ENCODE measurements at regions not wholly inside any gene's neighbourhood (a gene's known extent, or its start where the extent isn't known, plus 50 kb on each side); places are given as distances from the start of the nearest gene placed in this dataset.

DNA sequence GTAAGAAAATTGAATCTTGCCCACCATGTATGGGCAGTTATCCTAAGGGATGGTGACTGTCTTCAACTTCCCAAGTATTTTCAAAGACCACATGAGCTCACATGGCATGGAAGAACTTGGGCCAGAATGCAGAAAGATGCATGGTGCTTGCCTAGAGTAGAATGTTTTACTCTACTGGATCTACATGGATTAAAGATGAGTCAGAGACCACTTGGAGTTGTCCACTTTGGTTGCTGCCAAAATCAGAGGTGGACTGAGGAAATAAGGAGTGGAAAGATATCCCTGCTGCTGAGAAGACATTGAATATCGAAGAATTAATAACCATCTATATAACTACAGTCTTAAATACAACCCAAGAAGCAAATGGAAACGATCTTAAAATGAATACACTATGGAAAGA, 498.1 kb downstream of the NLGN4X start:
- WGBS: 27% methylated on average over 2 of the region's 2 CpGs
- DNase-seq (ENCODE audit: low spot score): no peak
- H3K27me3 ChIP-seq (ENCODE audit: control insufficient read depth in 4 of 4, insufficient read depth in 4 of 4, low read length in 3 of 4): no peaks in the 10 kb centered on the region
- TF ChIP-seq YY1 (IDR thresholded peaks at IDR 0.05) (no peak), JUND (IDR thresholded peaks at IDR 0.05) (no peak)
- H3K9ac ChIP-seq (ENCODE audit: low read depth in 1 of 2, low read length in 2 of 2): no peak overlapping the region
- no peaks in the 10 kb centered on the region for H3K4me1 ChIP-seq (ENCODE audit: control insufficient read depth in 4 of 4, insufficient read depth in 4 of 4, low read length in 3 of 4)
- H3K4me3 ChIP-seq (ENCODE audit: low read depth in 1 of 3, low read length in 3 of 3): no peak overlapping the region
- no peak overlapping the region for H3K27ac ChIP-seq (ENCODE audit: low read depth in 1 of 2, low read length in 2 of 2)
- no peaks in the 10 kb centered on the region for H3K36me3 ChIP-seq (ENCODE audit: control insufficient read depth in 4 of 4, insufficient read depth in 3 of 4, low read depth in 1 of 4, low read length in 3 of 4)
- H3K9me3 ChIP-seq (ENCODE audit: control insufficient read depth in 4 of 4, low read length in 3 of 4): peaks cover 0 to 5% (median 2%) of the 10 kb centered on the region in 4 donors

DNA sequence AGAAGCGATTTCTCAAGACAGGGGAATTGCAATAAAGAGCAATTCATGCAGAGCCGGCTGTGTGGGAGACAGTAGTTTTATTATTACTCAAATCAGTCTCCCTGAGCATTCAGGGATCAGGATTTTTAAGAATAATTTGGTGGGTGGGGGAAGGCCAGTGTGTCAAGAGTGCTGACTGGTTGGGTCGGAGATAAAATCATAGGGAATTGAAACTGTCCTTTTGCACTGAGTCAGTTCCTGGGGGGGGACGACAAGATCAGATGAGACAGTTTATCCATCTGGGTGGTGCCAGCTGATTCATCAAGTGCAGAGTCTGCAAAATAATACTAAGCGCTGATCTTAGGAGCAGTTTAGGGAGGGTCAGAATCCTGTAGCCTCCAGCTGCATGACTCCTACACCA, 502.4 kb downstream of the NLGN4X start:
- Histone ChIP-seq H3K4me1 (ENCODE audit: control insufficient read depth in 4 of 4, insufficient read depth in 4 of 4, low read length in 3 of 4) (no peaks in the 10 kb centered on the region), H3K9ac (ENCODE audit: low read depth in 1 of 2, low read length in 2 of 2) (no peak overlapping the region), H3K36me3 (ENCODE audit: control insufficient read depth in 4 of 4, insufficient read depth in 3 of 4, low read depth in 1 of 4, low read length in 3 of 4) (no peaks in the 10 kb centered on the region), H3K4me3 (ENCODE audit: low read depth in 1 of 3, low read length in 3 of 3) (no peak overlapping the region), H3K27ac (ENCODE audit: low read depth in 1 of 2, low read length in 2 of 2) (no peak overlapping the region), H3K27me3 (ENCODE audit: control insufficient read depth in 4 of 4, insufficient read depth in 4 of 4, low read length in 3 of 4) (no peaks in the 10 kb centered on the region), H3K9me3 (ENCODE audit: control insufficient read depth in 4 of 4, low read length in 3 of 4) (peaks cover 0 to 2% (median 0%) of the 10 kb centered on the region in 4 donors)
- TF ChIP-seq HNF4A (conservative IDR thresholded peaks at IDR 0.05): no peak
- no peak for TF ChIP-seq FOXA1 (IDR thresholded peaks at IDR 0.05)
- TF ChIP-seq TAF1 (conservative IDR thresholded peaks at IDR 0.05): no peak
- TF ChIP-seq, protein P1, sequence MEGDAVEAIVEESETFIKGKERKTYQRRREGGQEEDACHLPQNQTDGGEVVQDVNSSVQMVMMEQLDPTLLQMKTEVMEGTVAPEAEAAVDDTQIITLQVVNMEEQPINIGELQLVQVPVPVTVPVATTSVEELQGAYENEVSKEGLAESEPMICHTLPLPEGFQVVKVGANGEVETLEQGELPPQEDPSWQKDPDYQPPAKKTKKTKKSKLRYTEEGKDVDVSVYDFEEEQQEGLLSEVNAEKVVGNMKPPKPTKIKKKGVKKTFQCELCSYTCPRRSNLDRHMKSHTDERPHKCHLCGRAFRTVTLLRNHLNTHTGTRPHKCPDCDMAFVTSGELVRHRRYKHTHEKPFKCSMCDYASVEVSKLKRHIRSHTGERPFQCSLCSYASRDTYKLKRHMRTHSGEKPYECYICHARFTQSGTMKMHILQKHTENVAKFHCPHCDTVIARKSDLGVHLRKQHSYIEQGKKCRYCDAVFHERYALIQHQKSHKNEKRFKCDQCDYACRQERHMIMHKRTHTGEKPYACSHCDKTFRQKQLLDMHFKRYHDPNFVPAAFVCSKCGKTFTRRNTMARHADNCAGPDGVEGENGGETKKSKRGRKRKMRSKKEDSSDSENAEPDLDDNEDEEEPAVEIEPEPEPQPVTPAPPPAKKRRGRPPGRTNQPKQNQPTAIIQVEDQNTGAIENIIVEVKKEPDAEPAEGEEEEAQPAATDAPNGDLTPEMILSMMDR (IDR thresholded peaks at IDR 0.05; ENCODE audit: low read depth, low read length, missing input control): no peak
- no peak for TF ChIP-seq RXRA (IDR thresholded peaks at IDR 0.05)
- no peak for TF ChIP-seq NR2F2 (IDR thresholded peaks at IDR 0.05)
- TF ChIP-seq HNF4G (IDR thresholded peaks at IDR 0.05): no peak
- TF ChIP-seq, protein P2, sequence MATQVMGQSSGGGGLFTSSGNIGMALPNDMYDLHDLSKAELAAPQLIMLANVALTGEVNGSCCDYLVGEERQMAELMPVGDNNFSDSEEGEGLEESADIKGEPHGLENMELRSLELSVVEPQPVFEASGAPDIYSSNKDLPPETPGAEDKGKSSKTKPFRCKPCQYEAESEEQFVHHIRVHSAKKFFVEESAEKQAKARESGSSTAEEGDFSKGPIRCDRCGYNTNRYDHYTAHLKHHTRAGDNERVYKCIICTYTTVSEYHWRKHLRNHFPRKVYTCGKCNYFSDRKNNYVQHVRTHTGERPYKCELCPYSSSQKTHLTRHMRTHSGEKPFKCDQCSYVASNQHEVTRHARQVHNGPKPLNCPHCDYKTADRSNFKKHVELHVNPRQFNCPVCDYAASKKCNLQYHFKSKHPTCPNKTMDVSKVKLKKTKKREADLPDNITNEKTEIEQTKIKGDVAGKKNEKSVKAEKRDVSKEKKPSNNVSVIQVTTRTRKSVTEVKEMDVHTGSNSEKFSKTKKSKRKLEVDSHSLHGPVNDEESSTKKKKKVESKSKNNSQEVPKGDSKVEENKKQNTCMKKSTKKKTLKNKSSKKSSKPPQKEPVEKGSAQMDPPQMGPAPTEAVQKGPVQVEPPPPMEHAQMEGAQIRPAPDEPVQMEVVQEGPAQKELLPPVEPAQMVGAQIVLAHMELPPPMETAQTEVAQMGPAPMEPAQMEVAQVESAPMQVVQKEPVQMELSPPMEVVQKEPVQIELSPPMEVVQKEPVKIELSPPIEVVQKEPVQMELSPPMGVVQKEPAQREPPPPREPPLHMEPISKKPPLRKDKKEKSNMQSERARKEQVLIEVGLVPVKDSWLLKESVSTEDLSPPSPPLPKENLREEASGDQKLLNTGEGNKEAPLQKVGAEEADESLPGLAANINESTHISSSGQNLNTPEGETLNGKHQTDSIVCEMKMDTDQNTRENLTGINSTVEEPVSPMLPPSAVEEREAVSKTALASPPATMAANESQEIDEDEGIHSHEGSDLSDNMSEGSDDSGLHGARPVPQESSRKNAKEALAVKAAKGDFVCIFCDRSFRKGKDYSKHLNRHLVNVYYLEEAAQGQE (IDR thresholded peaks at IDR 0.05): no peak
- no peak for TF ChIP-seq YY1 (IDR thresholded peaks at IDR 0.05)
- TF ChIP-seq JUND (IDR thresholded peaks at IDR 0.05): no peak
- no peak for TF ChIP-seq SP1 (IDR thresholded peaks at IDR 0.05)
- TF ChIP-seq, protein P3, sequence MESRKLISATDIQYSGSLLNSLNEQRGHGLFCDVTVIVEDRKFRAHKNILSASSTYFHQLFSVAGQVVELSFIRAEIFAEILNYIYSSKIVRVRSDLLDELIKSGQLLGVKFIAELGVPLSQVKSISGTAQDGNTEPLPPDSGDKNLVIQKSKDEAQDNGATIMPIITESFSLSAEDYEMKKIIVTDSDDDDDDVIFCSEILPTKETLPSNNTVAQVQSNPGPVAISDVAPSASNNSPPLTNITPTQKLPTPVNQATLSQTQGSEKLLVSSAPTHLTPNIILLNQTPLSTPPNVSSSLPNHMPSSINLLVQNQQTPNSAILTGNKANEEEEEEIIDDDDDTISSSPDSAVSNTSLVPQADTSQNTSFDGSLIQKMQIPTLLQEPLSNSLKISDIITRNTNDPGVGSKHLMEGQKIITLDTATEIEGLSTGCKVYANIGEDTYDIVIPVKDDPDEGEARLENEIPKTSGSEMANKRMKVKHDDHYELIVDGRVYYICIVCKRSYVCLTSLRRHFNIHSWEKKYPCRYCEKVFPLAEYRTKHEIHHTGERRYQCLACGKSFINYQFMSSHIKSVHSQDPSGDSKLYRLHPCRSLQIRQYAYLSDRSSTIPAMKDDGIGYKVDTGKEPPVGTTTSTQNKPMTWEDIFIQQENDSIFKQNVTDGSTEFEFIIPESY (IDR thresholded peaks at IDR 0.05): no peak
- TF ChIP-seq GABPA (IDR thresholded peaks at IDR 0.05 in 1 of 2, conservative IDR thresholded peaks at IDR 0.05 in 1 of 2): no peak
- TF ChIP-seq, protein P4, sequence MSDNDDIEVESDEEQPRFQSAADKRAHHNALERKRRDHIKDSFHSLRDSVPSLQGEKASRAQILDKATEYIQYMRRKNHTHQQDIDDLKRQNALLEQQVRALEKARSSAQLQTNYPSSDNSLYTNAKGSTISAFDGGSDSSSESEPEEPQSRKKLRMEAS (IDR thresholded peaks at IDR 0.05): no peak
- TF ChIP-seq FOXA2 (IDR thresholded peaks at IDR 0.05): no peak
- TF ChIP-seq EGR1 (IDR thresholded peaks at IDR 0.05; ENCODE audit: low read depth in 2 of 2): no peak
- no peak for TF ChIP-seq RAD21 (IDR thresholded peaks at IDR 0.05)
- TF ChIP-seq, protein P5, sequence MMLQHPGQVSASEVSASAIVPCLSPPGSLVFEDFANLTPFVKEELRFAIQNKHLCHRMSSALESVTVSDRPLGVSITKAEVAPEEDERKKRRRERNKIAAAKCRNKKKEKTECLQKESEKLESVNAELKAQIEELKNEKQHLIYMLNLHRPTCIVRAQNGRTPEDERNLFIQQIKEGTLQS (IDR thresholded peaks at IDR 0.05): no peak
- DNase-seq (ENCODE audit: low spot score): no peak
- WGBS: 65% methylated on average over 5 of the region's 5 CpGs

Measured in liver (tissue), 8 donors.